Mesenchymal stem cell (in vitro differentiated cells and primary cell): ENCODE measurements at regions not wholly inside any gene's neighbourhood (a gene's known extent, or its start where the extent isn't known, plus 50 kb on each side); places are given as distances from the start of the nearest gene placed in this dataset.
A peak's percentile ranks its signal among the peaks of the same experiment; 100 is the strongest.

Experiments used
- DNase-seq: peaks from one replicate; pipeline ENCODE4 v3.0.0-alpha.2; 2013
- H2AFZ ChIP-seq: one replicate; pipeline ENCODE4 v1.6.1; 2013; ENCODE audit warnings: low read depth, mild to moderate bottlenecking, control low read depth, inconsistent platforms, low read length, moderate library complexity
- H2AK5ac ChIP-seq: 2 replicates; pipeline ENCODE4 v1.6.1; 2013; ENCODE audit warnings: low read length, moderate library complexity, mild to moderate bottlenecking, inconsistent platforms; ENCODE audit not compliant: severe bottlenecking
- H2BK120ac ChIP-seq: one replicate; pipeline ENCODE4 v1.6.1; 2013; ENCODE audit warnings: low read depth, mild to moderate bottlenecking, inconsistent platforms, low read length, moderate library complexity
- H2BK12ac ChIP-seq, 2 experiments: one replicate each; pipeline ENCODE4 v1.6.1; 2013; ENCODE audit warnings: inconsistent platforms in 2 of 2, low read length in 2 of 2, mild to moderate bottlenecking in 2 of 2, moderate library complexity in 2 of 2, control low read depth in 1 of 2
- H2BK15ac ChIP-seq: one replicate; pipeline ENCODE4 v1.6.1; 2013; ENCODE audit warnings: mild to moderate bottlenecking, low read depth, inconsistent platforms; ENCODE audit not compliant: poor library complexity, severe bottlenecking
- H2BK5ac ChIP-seq: 2 replicates; pipeline ENCODE4 v1.6.1; 2013; ENCODE audit warnings: low read depth, mild to moderate bottlenecking, low read length, control low read depth, inconsistent platforms; ENCODE audit not compliant: poor library complexity, severe bottlenecking
- H3K14ac ChIP-seq, 2 experiments: one replicate each; pipeline ENCODE4 v1.6.1; 2013; ENCODE audit warnings: inconsistent platforms in 2 of 2, low read length in 2 of 2, control low read depth in 1 of 2, mild to moderate bottlenecking in 1 of 2, moderate library complexity in 1 of 2
- H3K18ac ChIP-seq, 2 experiments: one replicate each; pipeline ENCODE4 v1.6.1; 2013; ENCODE audit warnings: inconsistent platforms in 2 of 2, low read length in 2 of 2, control low read depth in 1 of 2, low read depth in 1 of 2, mild to moderate bottlenecking in 1 of 2
- H3K23ac ChIP-seq, 2 experiments: one replicate each; pipeline ENCODE4 v1.6.1; 2013; ENCODE audit warnings: inconsistent platforms in 2 of 2, low read length in 2 of 2, mild to moderate bottlenecking in 2 of 2, moderate library complexity in 2 of 2, control low read depth in 1 of 2
- H3K27ac ChIP-seq: 2 replicates; pipeline ENCODE4 v1.5.1; 2013; ENCODE audit warnings: mild to moderate bottlenecking, moderate library complexity, low read length, control low read depth, inconsistent platforms; ENCODE audit not compliant: poor library complexity, severe bottlenecking
- H3K27me3 ChIP-seq, 2 experiments: 2 replicates each; pipeline versions ENCODE4 v1.6.1 to v1.7.0; 2013; ENCODE audit warnings: low read length in 2 of 2, mild to moderate bottlenecking in 2 of 2, moderate library complexity in 2 of 2, control low read depth in 1 of 2, inconsistent platforms in 1 of 2; ENCODE audit not compliant: control insufficient read depth in 1 of 2, insufficient read depth in 1 of 2
- H3K36me3 ChIP-seq, 2 experiments: 2 replicates each; pipeline versions ENCODE4 v1.6.1 to v1.7.0; 2013; ENCODE audit warnings: low read length in 2 of 2, control low read depth in 1 of 2, inconsistent platforms in 1 of 2, low read depth in 1 of 2, mild to moderate bottlenecking in 1 of 2; ENCODE audit not compliant: insufficient read depth in 2 of 2, control insufficient read depth in 1 of 2
- H3K4ac ChIP-seq, 2 experiments: one replicate each; pipeline ENCODE4 v1.6.1; 2013; ENCODE audit warnings: inconsistent platforms in 2 of 2, low read length in 2 of 2, mild to moderate bottlenecking in 2 of 2, moderate library complexity in 2 of 2, control low read depth in 1 of 2, low read depth in 1 of 2
- H3K4me1 ChIP-seq: 2 replicates; pipeline ENCODE4 v1.6.1; 2013; ENCODE audit warnings: low read depth, low read length, control low read depth; ENCODE audit not compliant: control insufficient read depth, insufficient read depth
- H3K4me2 ChIP-seq: 2 replicates; pipeline ENCODE4 v1.6.1; 2013; ENCODE audit warnings: low read length, mild to moderate bottlenecking, inconsistent platforms; ENCODE audit not compliant: poor library complexity, severe bottlenecking
- H3K4me3 ChIP-seq, 2 experiments: 2 replicates each; pipeline versions ENCODE4 v1.5.1 to v1.7.0; 2013; ENCODE audit warnings: low read length in 2 of 2, mild to moderate bottlenecking in 2 of 2, control low read depth in 1 of 2, low read depth in 1 of 2; ENCODE audit not compliant: insufficient read depth in 1 of 2
- H3K79me1 ChIP-seq: replicated peaks from 2 replicates; pipeline ENCODE4 v1.6.1; 2013; ENCODE audit warnings: mild to moderate bottlenecking, control low read depth, low read length, inconsistent platforms; ENCODE audit not compliant: poor library complexity, severe bottlenecking
- H3K9ac ChIP-seq: 2 replicates; pipeline ENCODE4 v1.7.0; 2013; ENCODE audit warnings: mild to moderate bottlenecking, low read length, moderate library complexity
- H3K9me3 ChIP-seq: 2 replicates; pipeline ENCODE4 v1.7.0; 2013; ENCODE audit warnings: mild to moderate bottlenecking, low read length; ENCODE audit not compliant: control insufficient read depth
- H4K8ac ChIP-seq: one replicate; pipeline ENCODE4 v1.6.1; 2013; ENCODE audit warnings: inconsistent platforms, mild to moderate bottlenecking, low read length, moderate library complexity
- H4K91ac ChIP-seq: one replicate; pipeline ENCODE4 v1.6.1; 2013; ENCODE audit warnings: mild to moderate bottlenecking, low read length, inconsistent platforms
- WGBS: methylation state at CpG from one replicate; pipeline ENCODE4 v1.1.7; 2013; ENCODE audit warnings: mixed read lengths; 5-methylcytosine and 5-hydroxymethylcytosine counted together

- WGBS = 93% methylated on average over 2 of the region's 2 CpGs
Observed at GRCh38 chr6:80974579-80974978, 777.9 kb downstream of the TENT5A start.

DNA sequence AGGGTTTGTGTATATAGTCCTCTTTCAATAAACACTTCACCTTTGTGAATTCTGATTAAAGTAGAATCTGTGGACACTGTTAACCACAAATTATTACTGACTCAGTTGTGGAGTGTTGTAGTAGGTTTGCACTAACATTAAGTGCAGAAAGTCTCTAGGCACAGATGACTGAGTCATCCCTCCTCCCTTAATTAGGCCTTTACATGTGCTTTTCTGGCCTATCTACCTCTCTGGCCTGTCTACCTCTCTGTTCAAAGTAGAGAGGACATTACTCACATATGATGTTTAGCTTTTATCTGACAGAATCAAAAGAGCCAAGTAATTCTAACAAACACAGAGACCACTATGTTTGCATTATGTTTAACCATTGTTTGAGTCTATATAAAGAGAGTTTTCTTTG is 783.0 kb downstream of the TENT5A start:
- H3K36me3 ChIP-seq = no peaks in the 10 kb centered on the region
- no peak overlapping the region for H3K9ac ChIP-seq
- H3K4ac ChIP-seq = no peak overlapping the region
- no peak overlapping the region for H4K91ac ChIP-seq
- H3K18ac ChIP-seq = no peak overlapping the region
- no peak overlapping the region for H2BK12ac ChIP-seq
- H4K8ac ChIP-seq = no peak overlapping the region
- H2BK15ac ChIP-seq = no peak overlapping the region
- no peak overlapping the region for H3K4me3 ChIP-seq
- no peaks in the 10 kb centered on the region for H3K4me1 ChIP-seq
- H2BK5ac ChIP-seq = no peak overlapping the region
- H2AK5ac ChIP-seq = no peak overlapping the region
- no peak overlapping the region for H2BK120ac ChIP-seq
- no peak overlapping the region for H2AFZ ChIP-seq
- peak; percentile 56 for DNase-seq
- no peak overlapping the region for H3K23ac ChIP-seq
- H3K79me1 ChIP-seq = no peaks in the 10 kb centered on the region
- H3K9me3 ChIP-seq = no peaks in the 10 kb centered on the region
- no peak overlapping the region for H3K14ac ChIP-seq
- H3K27me3 ChIP-seq = no peaks in the 10 kb centered on the region
- H3K27ac ChIP-seq = no peak overlapping the region
- no peak overlapping the region for H3K4me2 ChIP-seq

More at GRCh38 chr6:80974579-80974978, 777.9 kb downstream of the TENT5A start:
- no peak overlapping the region for H3K14ac ChIP-seq
- no peak overlapping the region for H3K23ac ChIP-seq
- peak overlapping the region; percentile 25 for H4K91ac ChIP-seq
- H3K4me2 ChIP-seq = no peak overlapping the region
- no peaks in the 10 kb centered on the region for H3K9me3 ChIP-seq
- H3K27me3 ChIP-seq = no peaks in the 10 kb centered on the region
- H3K4me1 ChIP-seq = no peaks in the 10 kb centered on the region
- H3K9ac ChIP-seq = no peak overlapping the region
- no peak overlapping the region for H3K4ac ChIP-seq
- no peak for DNase-seq
- H3K79me1 ChIP-seq = no peaks in the 10 kb centered on the region
- H3K27ac ChIP-seq = no peak overlapping the region
- H2BK120ac ChIP-seq = no peak overlapping the region
- no peak overlapping the region for H3K18ac ChIP-seq
- no peak overlapping the region for H2BK5ac ChIP-seq
- H4K8ac ChIP-seq = no peak overlapping the region
- H2AFZ ChIP-seq = no peak overlapping the region
- no peaks in the 10 kb centered on the region for H3K36me3 ChIP-seq
- no peak overlapping the region for H2AK5ac ChIP-seq
- no peak overlapping the region for H2BK15ac ChIP-seq
- H3K4me3 ChIP-seq = no peak overlapping the region
- H2BK12ac ChIP-seq = no peak overlapping the region

DNA sequence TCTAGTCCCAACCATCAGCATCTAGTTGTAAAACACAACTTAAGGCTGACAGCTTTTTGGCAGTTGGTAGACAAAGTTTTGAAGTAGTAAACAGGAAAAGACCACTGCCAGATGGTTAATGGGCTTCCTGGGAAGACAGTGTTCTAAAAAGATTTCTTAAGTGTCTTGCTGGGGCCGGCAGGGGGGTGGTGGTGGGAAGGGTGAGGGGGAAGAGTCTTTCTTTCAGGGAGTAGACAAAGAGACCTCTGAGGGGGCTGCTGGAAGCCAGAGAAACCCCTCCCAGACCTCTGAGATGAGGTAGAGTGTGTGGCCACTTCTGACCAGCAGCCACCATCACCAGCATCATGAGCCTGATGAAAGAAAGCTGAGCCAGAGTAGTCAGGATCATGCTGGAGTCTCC is 784.9 kb downstream of the TENT5A start:
- H2AK5ac ChIP-seq = no peak overlapping the region
- no peaks in the 10 kb centered on the region for H3K9me3 ChIP-seq
- H2AFZ ChIP-seq = no peak overlapping the region
- peak overlapping the region; percentile 66 to 71 for H2BK12ac ChIP-seq
- no peak overlapping the region for H3K4me3 ChIP-seq
- H3K27me3 ChIP-seq = no peaks in the 10 kb centered on the region
- H3K36me3 ChIP-seq = no peaks in the 10 kb centered on the region
- no peak overlapping the region for H3K4me2 ChIP-seq
- H3K79me1 ChIP-seq = no peaks in the 10 kb centered on the region
- WGBS = 10% methylated on average over 1 of the region's 1 CpG
- peak overlapping the region in 1 of 2 experiments; percentile 19 for H3K18ac ChIP-seq
- H3K9ac ChIP-seq = no peak overlapping the region
- peak overlapping the region in 1 of 2 experiments; percentile 32 for H3K4ac ChIP-seq
- H2BK120ac ChIP-seq = no peak overlapping the region
- DNase-seq = peak; percentile 24
- no peak overlapping the region for H3K23ac ChIP-seq
- no peaks in the 10 kb centered on the region for H3K4me1 ChIP-seq
- no peak overlapping the region for H2BK5ac ChIP-seq
- peak overlapping the region; percentile 88 for H4K8ac ChIP-seq
- no peak overlapping the region for H3K14ac ChIP-seq
- no peak overlapping the region for H3K27ac ChIP-seq
- peak overlapping the region; percentile 86 for H4K91ac ChIP-seq
- H2BK15ac ChIP-seq = no peak overlapping the region

DNA sequence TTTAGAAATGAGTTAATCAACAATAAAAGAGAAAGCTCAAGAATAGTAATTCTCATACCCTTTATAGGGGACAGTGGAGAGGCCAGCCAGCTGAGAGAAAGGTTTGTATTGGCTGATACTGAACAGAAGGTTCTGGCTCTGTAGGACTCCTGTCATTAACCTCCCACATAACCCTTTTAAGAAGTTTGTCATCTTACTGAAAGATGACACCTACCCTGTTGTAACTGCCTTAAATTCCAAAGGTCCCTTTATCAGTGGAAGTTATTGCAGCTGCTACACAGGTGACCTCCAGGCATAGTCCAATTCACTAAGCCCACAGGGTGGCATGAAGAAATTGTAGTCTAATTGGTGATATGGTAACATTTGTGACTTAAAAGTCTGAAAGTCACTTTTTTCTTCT is 790.1 kb downstream of the TENT5A start:
- no peak overlapping the region for H3K27ac ChIP-seq
- H3K9ac ChIP-seq = no peak overlapping the region
- no peak overlapping the region for H3K4ac ChIP-seq
- no peaks in the 10 kb centered on the region for H3K4me1 ChIP-seq
- no peak overlapping the region for H3K14ac ChIP-seq
- no peak for DNase-seq
- no peak overlapping the region for H2AK5ac ChIP-seq
- no peak overlapping the region for H2BK12ac ChIP-seq
- no peaks in the 10 kb centered on the region for H3K27me3 ChIP-seq
- no peak overlapping the region for H4K91ac ChIP-seq
- H3K79me1 ChIP-seq = no peaks in the 10 kb centered on the region
- no peak overlapping the region for H3K18ac ChIP-seq
- H3K9me3 ChIP-seq = no peaks in the 10 kb centered on the region
- H2BK5ac ChIP-seq = no peak overlapping the region
- H3K23ac ChIP-seq = no peak overlapping the region
- H2AFZ ChIP-seq = no peak overlapping the region
- no peaks in the 10 kb centered on the region for H3K36me3 ChIP-seq
- H3K4me2 ChIP-seq = no peak overlapping the region
- H2BK120ac ChIP-seq = no peak overlapping the region
- H2BK15ac ChIP-seq = no peak overlapping the region
- no peak overlapping the region for H4K8ac ChIP-seq
- no peak overlapping the region for H3K4me3 ChIP-seq
